GM12878 (cell line): ENCODE measurements at regions not wholly inside any gene's neighbourhood (a gene's known extent, or its start where the extent isn't known, plus 50 kb on each side); places are given as distances from the start of the nearest gene placed in this dataset.

Source experiments
- ATAC-seq: fragments of 200-7000 bp; cut with Tn5 transposase; 3 replicates; pipeline ENCODE4 v1.9.1; 2020; ENCODE audit warnings: mild to moderate bottlenecking, moderate library complexity
- BruUV-seq: library from RNA; stranded (reverse); fragments of 400-500 nt; replicated peaks from 2 replicates; lab custom pipeline; 2021; lab: Mats Ljungman, UMichigan
- CTCF ChIA-PET: fragments of 300-600 bp; sonication (Branson Sonifier 250); formaldehyde crosslinking; extraction: SDS; loops from one replicate; lab custom pipeline; 2021; ENCODE audit warnings: inconsistent platforms; lab: Yijun Ruan, JAX
- POLR2A ChIA-PET: fragments of 350-600 bp; formaldehyde crosslinking; extraction: SDS; loops from one replicate; lab custom pipeline; 2021; ENCODE audit warnings: inconsistent platforms; lab: Charles Lee
- RAD21 ChIA-PET: fragments of 300-600 bp; sonication (Branson Sonifier 250); formaldehyde crosslinking; loops from one replicate; lab custom pipeline; 2023; ENCODE audit warnings: antibody characterized with exemption; ENCODE audit not compliant: unreplicated experiment; lab: Charles Lee
- SMC1A ChIA-PET: fragments of 300-600 bp; sonication (Branson Sonifier 250); formaldehyde crosslinking; loops from one replicate; lab custom pipeline; 2023; ENCODE audit not compliant: unreplicated experiment, uncharacterized antibody; lab: Charles Lee
- DNase-seq: peaks from one replicate; pipeline ENCODE4 v3.0.0-alpha.2; 2011; ENCODE audit warnings: low read depth, low spot score
- FAIRE-seq: peaks from 3 replicates; lab custom pipeline; 2011; peaks lifted over from hg19 to GRCh38; lab: Jason Lieb, UNC
- H2AFZ ChIP-seq: 2 replicates; pipeline ENCODE4 v1.6.0; 2011; ENCODE audit warnings: low read depth, low read length, control low read depth; ENCODE audit not compliant: control insufficient read depth
- H3K27ac ChIP-seq: 2 replicates; pipeline ENCODE4 v1.5.1; 2011; ENCODE audit warnings: control low read depth; ENCODE audit not compliant: control insufficient read depth, insufficient read depth
- H3K27me3 ChIP-seq, 2 experiments: replicated peaks in 1 of 2; 2 replicates each; pipeline versions ENCODE4 v1.6.0 to v1.6.1; 2011; ENCODE audit warnings: low read length in 1 of 2; ENCODE audit not compliant: control insufficient read depth in 2 of 2, insufficient read depth in 2 of 2
- H3K36me3 ChIP-seq, 2 experiments: 2 replicates each; pipeline ENCODE4 v1.5.1; 2011; ENCODE audit warnings: low read length in 1 of 2; ENCODE audit not compliant: control insufficient read depth in 2 of 2, insufficient read depth in 2 of 2
- H3K4me1 ChIP-seq: 2 replicates; pipeline ENCODE4 v1.6.1; 2011; ENCODE audit warnings: mild to moderate bottlenecking, low read length, moderate library complexity, mixed read lengths; ENCODE audit not compliant: control insufficient read depth, insufficient read depth
- H3K4me2 ChIP-seq: 2 replicates; pipeline ENCODE4 v1.6.0; 2011; ENCODE audit warnings: control low read depth; ENCODE audit not compliant: control insufficient read depth, insufficient read depth
- H3K4me3 ChIP-seq: fragments of 200-600 bp; sonication (generic); 2 replicates; pipeline ENCODE4 v1.5.1; 2016
- H3K79me2 ChIP-seq: 2 replicates; pipeline ENCODE4 v1.6.0; 2011; ENCODE audit warnings: low read length; ENCODE audit not compliant: control insufficient read depth, insufficient read depth
- H3K9ac ChIP-seq: 2 replicates; pipeline ENCODE4 v1.8.0; 2011; ENCODE audit warnings: low read length, control low read depth, mixed read lengths; ENCODE audit not compliant: control insufficient read depth, insufficient read depth
- H3K9me3 ChIP-seq: replicated peaks from 3 replicates; pipeline ENCODE4 v1.5.1; 2011; ENCODE audit warnings: mild to moderate bottlenecking, low read length; ENCODE audit not compliant: control insufficient read depth, insufficient read depth
- H4K20me1 ChIP-seq: 2 replicates; pipeline ENCODE4 v1.6.0; 2011; ENCODE audit not compliant: control insufficient read depth, insufficient read depth
- BRCA1 ChIP-seq: IDR thresholded peaks from 2 replicates; pipeline ENCODE4 v1.6.1; 2011; ENCODE audit warnings: low read depth, low read length, improper control_type of control experiment
- GABPA ChIP-seq: IDR thresholded peaks from 2 replicates; pipeline ENCODE4 v1.6.1; 2014; ENCODE audit warnings: antibody characterized with exemption, low read depth, mild to moderate bottlenecking, inconsistent platforms
- KDM1A ChIP-seq: fragments of 200-600 bp; sonication (generic); IDR thresholded peaks from 2 replicates; pipeline ENCODE4 v1.6.1; 2016; ENCODE audit warnings: borderline replicate concordance
- LARP7 ChIP-seq: fragments of 450-650 bp; IDR thresholded peaks from 2 replicates; pipeline ENCODE4 v1.6.1; 2017; ENCODE audit warnings: mild to moderate bottlenecking
- MYB ChIP-seq: fragments of 150-350 bp; IDR thresholded peaks from 2 replicates; pipeline ENCODE4 v1.6.1; 2014; ENCODE audit warnings: mild to moderate bottlenecking, low read depth, low read length, borderline replicate concordance
- NFYA ChIP-seq: IDR thresholded peaks from 2 replicates; pipeline ENCODE4 v1.6.1; 2011; ENCODE audit warnings: low read depth, mild to moderate bottlenecking, low read length, improper control_type of control experiment, borderline replicate concordance
- PAX5 ChIP-seq: IDR thresholded peaks from 2 replicates; pipeline ENCODE4 v1.6.1; 2011; ENCODE audit warnings: low read depth, low read length, borderline replicate concordance
- POLR2AphosphoS2 ChIP-seq: IDR thresholded peaks from 2 replicates; pipeline ENCODE4 v1.6.1; 2011; ENCODE audit warnings: low read depth, mild to moderate bottlenecking, low read length, improper control_type of control experiment, moderate library complexity
- RAD21 ChIP-seq: IDR thresholded peaks from 2 replicates; pipeline ENCODE4 v1.6.1; 2011; ENCODE audit warnings: mild to moderate bottlenecking, low read depth, low read length, moderate library complexity; ENCODE audit not compliant: insufficient read depth
- RBBP5 ChIP-seq: fragments of 200-600 bp; sonication (generic); conservative IDR thresholded peaks from 2 replicates; pipeline ENCODE4 v1.6.1; 2016
- RFX5 ChIP-seq: IDR thresholded peaks from 2 replicates; pipeline ENCODE4 v1.6.1; 2011; ENCODE audit warnings: low read depth, low read length, improper control_type of control experiment
- SUZ12 ChIP-seq: fragments of 200-600 bp; sonication (generic); IDR thresholded peaks from one replicate; pipeline ENCODE4 v1.6.1; 2018; ENCODE audit warnings: antibody characterized with exemption, mild to moderate bottlenecking; ENCODE audit not compliant: unreplicated experiment
- TCF3 ChIP-seq: IDR thresholded peaks from 2 replicates; pipeline ENCODE4 v1.6.1; 2012; ENCODE audit warnings: low read depth, mild to moderate bottlenecking, low read length, borderline replicate concordance; ENCODE audit not compliant: insufficient read depth
- WRNIP1 ChIP-seq: IDR thresholded peaks from 2 replicates; pipeline ENCODE4 v1.6.1; 2011; ENCODE audit warnings: low read depth, low read length, improper control_type of control experiment, borderline replicate concordance
- ZNF207 ChIP-seq: fragments of 450-650 bp; IDR thresholded peaks from 2 replicates; pipeline ENCODE4 v1.6.1; 2014; ENCODE audit warnings: antibody characterized with exemption, mild to moderate bottlenecking, borderline replicate concordance
- WGBS: methylation state at CpG from one replicate; pipeline ENCODE4 v1.1.6; 2016; ENCODE audit warnings: low lambda C conversion rate; ENCODE audit not compliant: insufficient replicate concordance, insufficient coverage; ENCODE audit errors: missing lambda C conversion rate; 5-methylcytosine and 5-hydroxymethylcytosine counted together
- in situ Hi-C: fragments of 300-500 bp; cut with MboI; formaldehyde crosslinking; loops from 9 replicates; pipeline ENCODE4 v1.14.3; 2018; ENCODE audit warnings: mixed read lengths
- intact Hi-C: fragments of 100-400 bp; cut with micrococcal nuclease; formaldehyde crosslinking; loops from one replicate; pipeline ENCODE4 v1.14.2; 2022; ENCODE audit not compliant: unreplicated experiment
- TF ChIP-seq, protein P1 (sequence below): fragments of 450-650 bp; IDR thresholded peaks from 2 replicates; pipeline ENCODE4 v1.6.1; 2017; ENCODE audit warnings: borderline replicate concordance
- TF ChIP-seq, protein P2 (sequence below): fragments of 450-650 bp; conservative IDR thresholded peaks from 2 replicates; pipeline ENCODE4 v1.6.1; 2017; ENCODE audit warnings: mild to moderate bottlenecking, moderate library complexity

DNA sequence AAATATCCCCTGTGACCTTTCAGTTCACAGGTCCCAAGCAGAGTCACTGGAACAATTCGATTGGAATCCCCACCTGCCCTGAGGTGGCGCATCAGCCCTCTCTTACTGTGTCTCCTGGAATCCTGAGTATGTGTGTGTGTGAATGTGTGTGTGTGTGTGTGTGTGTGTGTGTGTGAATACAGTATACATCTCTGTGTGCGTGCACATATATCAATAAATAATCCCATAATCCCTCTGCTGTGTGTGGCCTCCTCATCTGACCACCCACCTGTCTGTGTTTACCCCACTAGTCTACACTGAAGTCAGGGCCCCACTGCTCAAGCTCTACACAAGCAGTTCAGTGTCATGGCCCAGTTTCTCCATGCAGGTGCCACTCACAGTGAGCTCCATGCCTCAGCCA, 187.4 kb downstream of the ERCC6L2 start:
- DNase-seq, result no peak
- Histone ChIP-seq H2AFZ (no peak overlapping the region), H3K79me2 (no peaks in the 10 kb centered on the region), H3K4me1 (no peaks in the 10 kb centered on the region), H3K27ac (no peak overlapping the region), H3K9ac (no peak overlapping the region), H3K36me3 (no peaks in the 10 kb centered on the region), H3K27me3 (no peaks in the 10 kb centered on the region; a peak in 1 of 4 replicates), H3K4me3 (no peak overlapping the region)
- WGBS, result 40% methylated on average over 3 of the region's 3 CpGs
- FAIRE-seq, result no peak
- ChIA-PET SMC1A (no interaction called here), RAD21 (no interaction called here)
- no peak for ATAC-seq
- no TSS peak for BruUV-seq
- TF ChIP-seq LARP7 (no peak), RFX5 (no peak), WRNIP1 (no peak)
- TF ChIP-seq, all 136 proteins: peak for 0
- no peaks in the 10 kb centered on the region; the same call in 2 of the 3 replicates for H3K9me3 ChIP-seq
- ChIA-PET POLR2A (no interaction called here), CTCF (no interaction called here)
- in situ Hi-C loops, result no loop called here
- intact Hi-C loops, result loop anchor here (10.0 kb wide), 1 partner anchor 152 kb away; no protein-coding TSS in a partner anchor
- H4K20me1 ChIP-seq, result no peaks in the 10 kb centered on the region
- no peak overlapping the region for H3K4me2 ChIP-seq

GRCh38 chr9:96062031-96062430, 186.5 kb downstream of the ERCC6L2 start:
- no peak overlapping the region for H2AFZ ChIP-seq
- SMC1A ChIA-PET, result no interaction called here
- CTCF ChIA-PET, result interaction anchor here (0.7 kb wide), 1 partner anchor 464 kb away, joined by 3 read pairs; no protein-coding TSS in a partner anchor
- DNase-seq (no peak), FAIRE-seq (no peak), ATAC-seq (no peak)
- intact Hi-C loops, result loop anchor here (10.0 kb wide), 1 partner anchor 153 kb away; no protein-coding TSS in a partner anchor
- H3K4me2 ChIP-seq, result no peak overlapping the region
- in situ Hi-C loops, result no loop called here
- 25% methylated on average over 4 of the region's 4 CpGs for WGBS
- H3K4me1 ChIP-seq, result no peaks in the 10 kb centered on the region
- RAD21 ChIA-PET, result no interaction called here
- BruUV-seq, result no TSS peak
- H3K9ac ChIP-seq, result no peak overlapping the region
- H3K36me3 ChIP-seq, result no peaks in the 10 kb centered on the region
- H4K20me1 ChIP-seq, result no peaks in the 10 kb centered on the region
- no peak overlapping the region for H3K4me3 ChIP-seq
- no peaks in the 10 kb centered on the region; a peak in 1 of 4 replicates for H3K27me3 ChIP-seq
- no peak overlapping the region for H3K27ac ChIP-seq
- no peaks in the 10 kb centered on the region for H3K79me2 ChIP-seq
- no peaks in the 10 kb centered on the region; the same call in 2 of the 3 replicates for H3K9me3 ChIP-seq
- POLR2A ChIA-PET, result no interaction called here
- TF ChIP-seq BRCA1 (no peak), POLR2AphosphoS2 (no peak), TCF3 (no peak), RBBP5 (no peak), ZNF207 (no peak), NFYA (no peak), PAX5 (no peak), SUZ12 (no peak), GABPA (no peak), MYB (no peak), RAD21 (no peak), KDM1A (no peak)
- TF ChIP-seq, protein P1, sequence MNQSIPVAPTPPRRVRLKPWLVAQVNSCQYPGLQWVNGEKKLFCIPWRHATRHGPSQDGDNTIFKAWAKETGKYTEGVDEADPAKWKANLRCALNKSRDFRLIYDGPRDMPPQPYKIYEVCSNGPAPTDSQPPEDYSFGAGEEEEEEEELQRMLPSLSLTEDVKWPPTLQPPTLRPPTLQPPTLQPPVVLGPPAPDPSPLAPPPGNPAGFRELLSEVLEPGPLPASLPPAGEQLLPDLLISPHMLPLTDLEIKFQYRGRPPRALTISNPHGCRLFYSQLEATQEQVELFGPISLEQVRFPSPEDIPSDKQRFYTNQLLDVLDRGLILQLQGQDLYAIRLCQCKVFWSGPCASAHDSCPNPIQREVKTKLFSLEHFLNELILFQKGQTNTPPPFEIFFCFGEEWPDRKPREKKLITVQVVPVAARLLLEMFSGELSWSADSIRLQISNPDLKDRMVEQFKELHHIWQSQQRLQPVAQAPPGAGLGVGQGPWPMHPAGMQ, result no peak
- TF ChIP-seq, protein P2, sequence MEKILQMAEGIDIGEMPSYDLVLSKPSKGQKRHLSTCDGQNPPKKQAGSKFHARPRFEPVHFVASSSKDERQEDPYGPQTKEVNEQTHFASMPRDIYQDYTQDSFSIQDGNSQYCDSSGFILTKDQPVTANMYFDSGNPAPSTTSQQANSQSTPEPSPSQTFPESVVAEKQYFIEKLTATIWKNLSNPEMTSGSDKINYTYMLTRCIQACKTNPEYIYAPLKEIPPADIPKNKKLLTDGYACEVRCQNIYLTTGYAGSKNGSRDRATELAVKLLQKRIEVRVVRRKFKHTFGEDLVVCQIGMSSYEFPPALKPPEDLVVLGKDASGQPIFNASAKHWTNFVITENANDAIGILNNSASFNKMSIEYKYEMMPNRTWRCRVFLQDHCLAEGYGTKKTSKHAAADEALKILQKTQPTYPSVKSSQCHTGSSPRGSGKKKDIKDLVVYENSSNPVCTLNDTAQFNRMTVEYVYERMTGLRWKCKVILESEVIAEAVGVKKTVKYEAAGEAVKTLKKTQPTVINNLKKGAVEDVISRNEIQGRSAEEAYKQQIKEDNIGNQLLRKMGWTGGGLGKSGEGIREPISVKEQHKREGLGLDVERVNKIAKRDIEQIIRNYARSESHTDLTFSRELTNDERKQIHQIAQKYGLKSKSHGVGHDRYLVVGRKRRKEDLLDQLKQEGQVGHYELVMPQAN, result no peak
